ENCODE measurements at regions not wholly inside any gene's neighbourhood (a gene's known extent, or its start where the extent isn't known, plus 50 kb on each side); places are given as distances from the start of the nearest gene placed in this dataset.

DNA sequence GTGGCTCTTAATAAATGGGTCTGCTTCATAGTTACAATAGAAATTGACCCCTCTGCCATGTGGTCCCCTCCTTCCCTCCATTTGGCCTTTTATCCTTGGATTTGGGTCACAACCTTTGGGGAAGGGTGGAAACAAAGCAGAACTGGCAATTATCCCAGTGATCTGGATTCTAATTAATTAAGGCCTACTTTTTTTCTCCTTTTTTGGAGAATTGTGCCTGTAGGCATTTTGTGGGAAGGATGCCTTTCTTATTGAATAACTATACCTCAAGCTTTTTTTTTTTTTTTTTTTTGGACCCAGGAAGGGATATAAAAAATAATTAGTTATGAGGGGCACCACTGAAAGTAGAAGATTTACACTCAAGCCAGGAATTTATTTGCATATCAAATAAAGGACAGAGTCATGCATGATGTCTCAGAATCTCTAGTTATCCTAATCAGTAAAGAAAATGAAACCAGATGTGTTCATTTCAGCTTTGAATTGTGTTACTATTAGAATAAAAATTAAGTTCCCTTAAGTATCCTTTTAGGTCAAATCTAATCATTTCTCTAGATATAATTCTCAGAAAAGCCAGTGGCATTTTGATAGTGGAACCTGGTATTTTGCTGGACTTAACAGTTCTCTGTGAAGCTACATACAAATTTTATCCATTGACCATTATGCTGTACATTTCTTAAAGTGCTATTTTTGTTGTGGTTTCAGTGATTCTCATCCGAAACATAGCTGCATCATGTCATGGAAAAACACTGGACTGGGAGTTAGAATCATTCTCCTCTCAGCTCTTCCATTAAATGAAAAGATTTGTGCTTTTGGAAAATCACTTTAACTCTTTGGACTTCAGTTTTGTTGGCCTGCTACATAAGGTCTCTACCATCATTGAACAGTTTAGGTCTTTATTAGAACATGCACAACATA is 129.3 kb downstream of the KCNRG start:
- ATAC-seq (replicated peaks) = peak in 1 of 2 donors; percentile 50
- DNase-seq = no peak
- H3K4me3 Mint-ChIP-seq = no peak overlapping the region
- peaks cover 8 to 9% of the 10 kb centered on the region in 2 donors for H3K4me1 Mint-ChIP-seq
- no peaks in the 10 kb centered on the region for H3K36me3 Mint-ChIP-seq
- H3K27ac Mint-ChIP-seq = no peak overlapping the region
- no peaks in the 10 kb centered on the region for H3K27me3 Mint-ChIP-seq
- no peaks in the 10 kb centered on the region for H3K9me3 Mint-ChIP-seq

DNA sequence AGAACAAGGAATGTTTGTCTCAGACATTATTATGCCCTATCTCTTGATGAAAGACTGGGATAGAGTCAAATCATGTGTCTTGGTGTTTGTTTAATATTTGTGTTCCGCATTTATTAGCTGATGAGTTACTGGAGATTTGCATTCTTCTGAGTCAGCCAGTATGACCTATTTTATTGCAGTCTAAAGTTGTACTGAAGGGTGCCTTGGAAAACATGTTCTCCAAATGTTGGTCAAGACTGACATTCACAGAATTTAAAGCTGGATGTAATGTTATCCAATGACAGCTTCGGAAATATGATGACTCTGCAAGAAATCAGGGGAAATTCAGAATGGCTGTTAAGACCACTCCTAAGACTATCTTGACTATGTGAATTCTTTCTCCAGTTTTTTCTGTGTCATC is 134.0 kb downstream of the KCNRG start:
- Mint-ChIP-seq H3K4me3 (no peak overlapping the region), H3K27me3 (no peaks in the 10 kb centered on the region), H3K4me1 (peaks cover 23% of the 10 kb centered on the region in 2 donors), H3K9me3 (no peaks in the 10 kb centered on the region), H3K36me3 (no peaks in the 10 kb centered on the region), H3K27ac (no peak overlapping the region)
- DNase-seq (no peak), ATAC-seq (replicated peaks) (no peak)

DNA sequence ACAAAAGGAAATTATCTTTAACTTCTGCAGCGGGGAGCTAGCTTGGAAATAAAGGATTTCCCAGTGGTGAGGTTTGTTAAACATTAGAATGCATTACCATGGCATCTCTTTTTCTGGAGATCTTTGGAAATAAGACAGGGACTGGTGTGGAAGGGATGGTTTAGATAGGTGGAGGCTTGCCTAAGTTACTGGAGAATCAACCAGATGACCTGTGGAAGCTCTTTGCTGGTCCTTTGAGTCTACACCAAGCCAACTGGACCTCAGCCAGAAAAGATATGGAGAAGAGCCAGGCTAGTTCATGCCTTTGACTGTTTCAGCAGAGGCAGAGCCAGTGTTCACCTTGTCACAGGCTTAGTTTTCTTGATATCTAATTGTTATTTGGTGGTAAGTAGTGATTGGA is 134.7 kb downstream of the KCNRG start:
- DNase-seq (no peak), ATAC-seq (replicated peaks) (no peak)
- Mint-ChIP-seq H3K9me3 (no peaks in the 10 kb centered on the region), H3K4me1 (peaks cover 21% of the 10 kb centered on the region in 2 donors), H3K27me3 (no peaks in the 10 kb centered on the region), H3K4me3 (no peak overlapping the region), H3K27ac (no peak overlapping the region), H3K36me3 (no peaks in the 10 kb centered on the region)

DNA sequence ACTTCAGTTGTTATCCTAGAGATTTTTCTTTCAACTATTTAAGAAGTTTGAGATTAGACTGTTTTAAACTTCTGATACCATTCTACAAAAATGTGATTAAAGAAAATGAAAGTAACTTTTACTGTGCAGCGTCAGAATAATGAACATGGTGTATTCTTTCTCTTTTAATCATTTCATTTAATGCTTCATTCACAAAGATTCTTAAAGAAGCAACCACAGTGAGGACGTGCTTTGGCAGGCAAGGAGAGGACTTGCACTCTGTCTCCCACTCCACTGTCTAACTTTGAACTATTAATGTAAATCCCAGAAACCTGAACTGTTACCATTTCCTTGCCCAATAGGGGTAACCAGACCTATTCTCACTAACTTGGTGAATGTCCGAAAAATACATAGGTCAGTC is 137.0 kb downstream of the KCNRG start:
- no peak for DNase-seq
- no peaks in the 10 kb centered on the region for H3K27me3 Mint-ChIP-seq
- peak overlapping the region; percentile 71 for H3K27ac Mint-ChIP-seq

DNA sequence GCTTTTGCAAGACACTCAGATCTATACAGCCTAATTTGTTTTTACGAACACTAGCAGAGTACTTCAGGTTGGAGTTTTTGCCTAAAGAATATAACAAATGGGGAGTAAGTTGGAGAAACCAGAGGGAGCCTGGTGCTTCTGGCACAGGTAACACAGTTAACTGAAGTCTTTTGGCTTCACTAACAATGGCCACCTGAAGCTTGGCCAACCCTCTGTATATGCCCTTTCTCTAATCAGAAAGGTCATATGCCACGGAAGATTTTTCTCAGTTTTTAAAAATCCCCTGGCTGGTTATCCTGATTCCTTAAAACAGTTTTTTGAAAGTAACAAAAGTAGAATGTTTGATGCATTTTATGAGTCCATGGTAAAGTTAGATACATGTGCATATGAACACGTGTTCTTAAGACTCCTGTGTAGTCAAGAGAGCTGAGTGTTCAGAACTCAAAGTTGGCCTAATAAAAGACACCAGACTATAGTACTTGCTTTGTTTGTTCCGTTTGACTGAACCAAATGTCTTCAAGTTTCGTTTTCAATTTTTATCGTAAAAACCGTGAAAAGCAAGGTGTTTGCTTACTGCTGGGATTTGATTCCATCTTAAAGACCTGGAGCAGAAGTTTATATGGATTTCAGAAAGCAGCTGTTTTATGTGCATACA is 137.5 kb downstream of the KCNRG start:
- ATAC-seq (replicated peaks) (peak; percentile 80 to 88), DNase-seq (no peak)
- Mint-ChIP-seq H3K27ac (peak overlapping the region; percentile 71), H3K27me3 (no peaks in the 10 kb centered on the region), H3K4me3 (peak overlapping the region; percentile 66 to 72), H3K4me1 (peaks cover 16 to 23% of the 10 kb centered on the region in 2 donors), H3K36me3 (no peaks in the 10 kb centered on the region), H3K9me3 (no peaks in the 10 kb centered on the region)

More for the DNA sequence above, 137.0 kb downstream of the KCNRG start:
- Mint-ChIP-seq H3K9me3 (no peaks in the 10 kb centered on the region), H3K36me3 (no peaks in the 10 kb centered on the region), H3K4me1 (peaks cover 16 to 21% of the 10 kb centered on the region in 2 donors), H3K4me3 (peak overlapping the region; percentile 66 to 72)
- peak in 1 of 2 donors; percentile 16 for ATAC-seq (replicated peaks)

DNA sequence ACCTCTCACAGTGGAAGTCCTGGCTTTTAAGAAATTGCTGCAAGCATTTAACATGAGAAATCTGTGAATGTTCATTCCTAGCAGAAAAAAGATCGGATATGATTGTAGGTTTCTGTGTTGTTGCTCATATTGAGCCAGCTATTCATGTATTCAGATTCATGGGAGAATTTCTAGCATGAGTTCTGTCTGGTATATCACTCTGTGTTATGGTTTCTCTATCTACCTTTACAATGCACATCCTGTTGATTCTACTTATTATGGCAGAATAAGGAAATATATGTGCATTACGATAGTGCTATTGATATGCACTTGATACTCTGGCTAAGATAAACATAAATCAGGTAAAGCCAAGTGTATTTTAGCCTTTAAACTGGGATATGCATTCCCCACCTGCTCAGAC is 138.2 kb downstream of the KCNRG start:
- Mint-ChIP-seq H3K4me1 (peaks cover 17 to 29% of the 10 kb centered on the region in 2 donors), H3K27ac (no peak overlapping the region), H3K9me3 (no peaks in the 10 kb centered on the region), H3K36me3 (no peaks in the 10 kb centered on the region), H3K27me3 (no peaks in the 10 kb centered on the region), H3K4me3 (peak overlapping the region; percentile 66 to 72)
- no peak for ATAC-seq (replicated peaks)
- DNase-seq = no peak

DNA sequence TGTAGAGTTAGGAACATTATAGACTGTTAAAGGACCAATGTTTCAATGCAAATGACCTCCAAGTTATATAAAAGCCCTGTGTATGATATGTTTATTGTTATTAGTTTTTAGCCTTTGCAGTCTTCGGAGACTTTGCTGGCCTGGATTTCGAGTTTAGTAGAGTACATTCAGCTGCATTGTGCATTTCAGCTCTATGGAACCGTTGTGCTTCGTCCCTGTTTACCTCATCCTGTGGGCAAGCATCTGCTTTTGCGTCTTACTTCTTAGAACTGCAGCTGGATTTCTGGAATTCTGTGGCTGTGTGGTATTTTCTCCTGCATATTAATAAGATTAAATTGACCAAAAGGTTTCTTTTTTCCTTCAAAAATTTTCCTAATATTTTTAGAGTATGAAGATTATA is 138.6 kb downstream of the KCNRG start:
- ATAC-seq (replicated peaks) (no peak), DNase-seq (no peak)
- Mint-ChIP-seq H3K9me3 (no peaks in the 10 kb centered on the region), H3K4me3 (no peak overlapping the region), H3K4me1 (peaks cover 21 to 34% of the 10 kb centered on the region in 2 donors), H3K27me3 (no peaks in the 10 kb centered on the region), H3K27ac (no peak overlapping the region), H3K36me3 (no peaks in the 10 kb centered on the region)

DNA sequence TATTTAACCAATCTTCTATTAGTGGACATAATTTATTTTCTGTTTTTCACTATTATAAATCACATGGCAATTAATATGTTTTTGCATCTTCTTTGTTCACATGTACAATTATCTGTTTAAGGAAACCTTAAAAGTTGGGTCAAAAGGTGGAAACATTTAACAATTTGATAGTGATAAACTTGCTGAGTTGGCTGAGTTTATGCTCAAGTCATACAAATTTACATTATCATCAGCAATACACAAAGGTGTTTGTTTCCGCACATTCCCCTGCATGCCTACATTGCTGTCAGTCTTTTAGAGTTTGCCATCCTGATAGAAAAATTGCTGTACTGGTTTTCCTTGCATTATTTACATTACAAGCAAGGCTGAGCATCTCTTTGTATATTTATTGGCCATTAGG is 139.5 kb downstream of the KCNRG start:
- Mint-ChIP-seq H3K36me3 (no peaks in the 10 kb centered on the region), H3K4me1 (peaks cover 28 to 41% of the 10 kb centered on the region in 2 donors), H3K27me3 (no peaks in the 10 kb centered on the region), H3K9me3 (no peaks in the 10 kb centered on the region), H3K27ac (no peak overlapping the region), H3K4me3 (no peak overlapping the region)
- no peak for DNase-seq
- no peak for ATAC-seq (replicated peaks)

DNA sequence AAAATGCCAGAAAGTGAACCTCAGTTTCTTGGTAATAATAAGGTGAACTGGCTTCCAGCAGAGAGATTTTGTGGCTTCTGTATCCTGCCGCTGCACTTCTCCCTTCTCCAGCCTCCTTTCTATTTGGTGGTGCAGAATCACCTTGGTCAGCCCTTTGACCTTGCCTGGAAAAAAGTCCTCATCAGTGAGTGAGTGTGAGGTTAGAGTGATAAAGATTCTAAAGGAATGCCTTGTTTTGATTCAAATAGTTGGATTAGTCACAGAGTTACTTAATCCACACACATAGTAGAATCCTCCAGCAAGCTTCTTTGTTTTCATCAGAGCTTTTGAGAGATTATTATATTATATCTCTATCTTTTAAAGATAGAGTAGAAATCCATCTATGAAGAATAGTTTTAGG is 140.9 kb downstream of the KCNRG start:
- no peaks in the 10 kb centered on the region for H3K27me3 Mint-ChIP-seq
- H3K4me1 Mint-ChIP-seq = peaks cover 30 to 54% of the 10 kb centered on the region in 2 donors
- no peak overlapping the region for H3K4me3 Mint-ChIP-seq
- no peak for ATAC-seq (replicated peaks)
- H3K9me3 Mint-ChIP-seq = no peaks in the 10 kb centered on the region
- peaks cover under 1 to 5% of the 10 kb centered on the region in 2 donors for H3K36me3 Mint-ChIP-seq
- no peak for DNase-seq
- H3K27ac Mint-ChIP-seq = no peak overlapping the region

DNA sequence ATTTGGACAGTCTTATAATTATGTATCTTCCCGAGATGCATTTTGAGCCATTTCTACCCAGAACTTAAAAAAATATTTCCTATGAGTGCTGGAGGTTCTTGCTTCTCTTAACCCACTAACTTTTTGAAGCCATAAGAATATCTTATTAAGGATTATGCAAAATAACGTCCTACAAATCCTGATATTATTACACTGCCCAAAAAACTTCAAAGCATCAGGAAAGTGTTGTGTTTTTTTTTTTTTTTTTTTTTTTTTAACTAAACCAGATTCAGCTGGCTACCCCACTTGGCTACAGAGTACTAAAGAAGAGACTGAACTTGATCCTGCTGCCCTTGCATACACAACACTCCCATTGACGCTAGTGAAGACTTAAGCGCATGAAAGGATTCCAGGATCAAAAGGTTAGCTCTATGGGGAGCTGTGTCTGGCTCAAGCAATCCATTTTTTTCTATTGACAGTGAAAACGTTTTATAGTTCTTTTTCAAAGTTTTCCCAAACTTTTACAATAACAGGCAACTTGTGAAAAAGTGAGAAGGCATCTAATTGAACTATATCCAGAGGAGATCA is 141.4 kb downstream of the KCNRG start:
- DNase-seq = no peak
- no peak for ATAC-seq (replicated peaks)
- Mint-ChIP-seq H3K27me3 (no peaks in the 10 kb centered on the region), H3K4me1 (peaks cover 27 to 55% of the 10 kb centered on the region in 2 donors), H3K9me3 (no peaks in the 10 kb centered on the region), H3K27ac (no peak overlapping the region), H3K4me3 (no peak overlapping the region), H3K36me3 (peaks cover 1 to 5% of the 10 kb centered on the region in 2 donors)

DNA sequence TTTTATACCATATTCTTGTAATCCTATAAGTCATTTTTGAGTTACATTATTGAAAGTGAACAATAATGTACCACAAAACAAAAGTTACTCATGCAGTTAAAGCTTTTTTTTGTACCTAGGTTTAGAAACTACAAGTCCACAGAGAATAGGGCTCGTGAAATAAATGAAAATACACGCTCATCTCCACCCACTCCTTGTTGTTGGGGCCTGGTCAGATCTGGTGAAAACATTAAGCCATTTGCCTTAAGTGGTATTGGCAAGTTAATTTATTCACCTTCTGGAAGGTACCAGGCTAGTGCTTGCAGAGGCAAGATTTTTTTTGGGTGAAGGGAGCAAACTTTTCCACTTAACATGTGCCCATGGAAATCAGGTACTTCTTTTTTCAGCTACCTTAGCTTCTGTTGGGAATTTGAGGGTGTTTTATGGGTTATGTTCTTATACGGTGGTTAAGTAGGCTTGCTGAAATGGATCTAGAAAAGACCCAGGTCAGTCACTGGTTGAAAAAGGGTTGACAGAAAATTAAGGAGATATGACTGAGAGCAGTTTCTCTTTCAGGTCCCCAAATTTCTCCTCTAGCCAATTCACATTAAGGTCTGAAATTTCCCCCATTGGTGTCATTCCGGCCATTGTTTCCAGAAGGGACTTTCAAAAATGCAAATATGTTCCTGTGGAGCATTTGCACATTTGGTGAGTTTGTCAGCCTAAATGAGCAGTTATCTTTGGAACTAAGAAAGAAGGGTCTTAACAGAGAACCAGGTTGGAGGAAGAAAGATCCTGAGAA is 143.3 kb downstream of the KCNRG start:
- H3K9me3 Mint-ChIP-seq = no peaks in the 10 kb centered on the region
- H3K27ac Mint-ChIP-seq = peak overlapping the region; percentile 85
- H3K4me1 Mint-ChIP-seq = peaks cover 15 to 36% of the 10 kb centered on the region in 2 donors
- peaks cover 1 to 5% of the 10 kb centered on the region in 2 donors for H3K36me3 Mint-ChIP-seq
- no peaks in the 10 kb centered on the region for H3K27me3 Mint-ChIP-seq
- ATAC-seq (replicated peaks) (peak; percentile 90), DNase-seq (peak; percentile 34)
- H3K4me3 Mint-ChIP-seq = peak overlapping the region; percentile 28 to 52

DNA sequence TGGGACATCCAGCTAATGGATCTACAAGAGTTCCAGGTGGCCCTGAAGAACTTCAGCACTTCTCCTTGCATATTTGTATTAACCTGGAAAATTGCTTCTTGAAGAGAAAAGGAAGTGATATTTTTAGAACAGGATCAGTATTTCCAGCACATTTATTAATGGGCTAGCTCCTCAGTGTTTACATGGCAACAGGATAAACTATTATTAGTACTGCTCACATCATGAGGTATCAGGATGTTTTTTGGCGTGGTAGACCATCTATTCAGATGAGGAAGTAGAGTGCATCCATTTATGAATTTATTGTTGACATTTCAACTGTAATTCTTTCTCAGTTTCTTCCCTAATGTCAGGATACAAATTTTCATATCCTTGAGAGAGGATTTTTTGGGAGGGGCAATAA is 144.4 kb downstream of the KCNRG start:
- Mint-ChIP-seq H3K4me3 (peak overlapping the region in 1 of 2 donors; percentile 28), H3K9me3 (no peaks in the 10 kb centered on the region), H3K27me3 (no peaks in the 10 kb centered on the region), H3K4me1 (peaks cover 15 to 36% of the 10 kb centered on the region in 2 donors), H3K27ac (peak overlapping the region; percentile 85), H3K36me3 (peaks cover 1 to 5% of the 10 kb centered on the region in 2 donors)
- ATAC-seq (replicated peaks) (no peak), DNase-seq (no peak)

DNA sequence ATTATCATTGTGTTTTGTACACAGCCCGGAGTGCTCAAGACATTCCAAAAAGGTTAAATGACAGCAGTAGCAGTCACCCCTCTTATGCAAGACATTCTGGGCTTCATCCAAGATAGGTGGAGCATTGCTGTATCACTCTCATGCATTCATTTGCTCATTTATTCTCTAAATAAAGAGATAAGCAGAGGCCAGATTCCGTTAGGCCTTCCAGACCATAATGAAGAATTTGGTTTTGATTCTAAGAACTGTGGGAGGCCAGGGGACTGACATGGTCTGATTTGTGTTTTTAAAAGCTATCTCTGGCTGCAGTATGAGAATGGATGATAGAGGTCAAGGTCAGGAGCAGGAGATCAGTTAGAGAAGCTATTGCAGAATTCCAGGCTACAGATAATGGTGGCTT is 145.8 kb downstream of the KCNRG start:
- H3K4me3 Mint-ChIP-seq = no peak overlapping the region
- peaks cover 15 to 36% of the 10 kb centered on the region in 2 donors for H3K4me1 Mint-ChIP-seq
- DNase-seq (no peak), ATAC-seq (replicated peaks) (no peak)
- no peaks in the 10 kb centered on the region for H3K9me3 Mint-ChIP-seq
- H3K36me3 Mint-ChIP-seq = peaks cover 1 to 5% of the 10 kb centered on the region in 2 donors
- no peak overlapping the region for H3K27ac Mint-ChIP-seq
- no peaks in the 10 kb centered on the region for H3K27me3 Mint-ChIP-seq

DNA sequence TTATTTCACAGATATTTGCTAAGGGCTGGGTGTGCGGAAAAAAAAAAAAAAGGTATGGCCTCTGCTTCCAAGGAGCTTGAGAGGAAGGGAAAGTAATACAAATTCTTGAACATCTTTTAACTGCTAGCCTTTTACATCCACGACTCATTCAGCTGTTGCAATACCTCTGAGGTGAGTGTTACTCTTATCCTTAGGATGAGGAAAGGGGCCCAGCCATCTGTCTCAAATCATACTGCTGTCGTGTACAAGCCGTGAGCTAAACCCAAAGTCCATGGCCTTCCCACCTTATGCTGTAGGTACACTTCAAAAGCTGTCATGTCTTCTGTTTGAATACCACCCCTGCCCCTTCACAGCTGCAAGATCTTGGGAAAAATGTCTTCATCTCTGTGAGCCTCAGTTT is 146.8 kb downstream of the KCNRG start:
- Mint-ChIP-seq H3K9me3 (no peaks in the 10 kb centered on the region), H3K36me3 (peaks cover 1 to 5% of the 10 kb centered on the region in 2 donors), H3K27me3 (no peaks in the 10 kb centered on the region), H3K4me1 (peaks cover 15 to 36% of the 10 kb centered on the region in 2 donors), H3K4me3 (no peak overlapping the region), H3K27ac (no peak overlapping the region)
- DNase-seq (no peak), ATAC-seq (replicated peaks) (no peak)
